PC-3 (cell line): ENCODE measurements at regions not wholly inside any gene's neighbourhood (a gene's known extent, or its start where the extent isn't known, plus 50 kb on each side); places are given as distances from the start of the nearest gene placed in this dataset.

Experiments used
- ATAC-seq: fragments of 200-7000 bp; cut with Tn5 transposase; 2 replicates; pipeline ENCODE4 v1.9.1; 2020; ENCODE audit warnings: mild to moderate bottlenecking, moderate library complexity
- BruUV-seq: library from RNA; stranded (reverse); fragments of 400-500 nt; replicated peaks from 2 replicates; lab custom pipeline; 2021; lab: Mats Ljungman, UMichigan
- CTCF ChIA-PET: fragments of 300-600 bp; sonication (Branson Sonifier 250); formaldehyde crosslinking; loops from one replicate; lab custom pipeline; 2022; ENCODE audit warnings: antibody characterized with exemption; lab: Charles Lee
- POLR2A ChIA-PET: fragments of 300-600 bp; sonication (Branson Sonifier 250); formaldehyde crosslinking; loops from one replicate; lab custom pipeline; 2022; ENCODE audit warnings: antibody characterized with exemption; ENCODE audit not compliant: unreplicated experiment; lab: Charles Lee
- DNase-seq: peaks from one replicate; pipeline ENCODE4 v3.0.0-alpha.2; 2015
- H2AFZ ChIP-seq: fragments of 300-600 bp; sonication (generic); 2 replicates; pipeline ENCODE4 v1.6.0; 2016; ENCODE audit warnings: antibody characterized with exemption, low read length
- H3F3A ChIP-seq: fragments of 300-600 bp; sonication (generic); one replicate; pipeline ENCODE4 v1.6.0; 2017; ENCODE audit warnings: antibody characterized with exemption, low read length, control low read depth, mild to moderate bottlenecking; ENCODE audit not compliant: unreplicated experiment
- H3K27ac ChIP-seq: fragments of 300-600 bp; sonication (generic); 2 replicates; pipeline ENCODE4 v1.5.1; 2016; ENCODE audit warnings: mild to moderate bottlenecking, low read length
- H3K27me3 ChIP-seq: fragments of 300-600 bp; sonication (generic); 2 replicates; pipeline ENCODE4 v1.6.1; 2016; ENCODE audit warnings: low read length, mixed read lengths
- H3K36me3 ChIP-seq: fragments of 300-600 bp; sonication (generic); 2 replicates; pipeline ENCODE4 v1.6.1; 2016; ENCODE audit warnings: low read depth, mixed run types, low read length, mixed read lengths
- H3K4me1 ChIP-seq: fragments of 300-600 bp; sonication (generic); 2 replicates; pipeline ENCODE4 v1.5.1; 2016; ENCODE audit warnings: low read length; ENCODE audit not compliant: insufficient read depth
- H3K4me2 ChIP-seq: fragments of 300-600 bp; sonication (generic); 2 replicates; pipeline ENCODE4 v1.6.0; 2016; ENCODE audit warnings: low read length
- H3K4me3 ChIP-seq: fragments of 300-600 bp; sonication (generic); 2 replicates; pipeline ENCODE4 v1.5.1; 2016; ENCODE audit warnings: mild to moderate bottlenecking, low read length, mixed read lengths
- H3K79me2 ChIP-seq: fragments of 300-600 bp; sonication (generic); 2 replicates; pipeline ENCODE4 v1.6.1; 2017; ENCODE audit warnings: low read length, mixed read lengths
- H3K9ac ChIP-seq: fragments of 300-600 bp; sonication (generic); 2 replicates; pipeline ENCODE4 v1.6.0; 2016; ENCODE audit warnings: mild to moderate bottlenecking, low read length
- H3K9me2 ChIP-seq: fragments of 300-600 bp; sonication (generic); replicated peaks from 2 replicates; pipeline ENCODE4 v1.6.1; 2016; ENCODE audit warnings: mixed run types, low read length, mixed read lengths
- H3K9me3 ChIP-seq: fragments of 300-600 bp; sonication (generic); 2 replicates; pipeline ENCODE4 v1.6.1; 2016; ENCODE audit warnings: low read length, mixed read lengths
- H4K20me1 ChIP-seq: fragments of 300-600 bp; sonication (generic); 2 replicates; pipeline ENCODE4 v1.6.1; 2016; ENCODE audit warnings: low read length, mixed read lengths
- EZH2 ChIP-seq: fragments of 300-600 bp; sonication (generic); IDR thresholded peaks from one replicate; pipeline ENCODE4 v1.6.1; 2017; ENCODE audit warnings: antibody characterized with exemption, mild to moderate bottlenecking, low read length; ENCODE audit not compliant: unreplicated experiment
- EZH2phosphoT487 ChIP-seq: fragments of 300-600 bp; sonication (generic); IDR thresholded peaks from 2 replicates; pipeline ENCODE4 v1.6.1; 2018; ENCODE audit warnings: mild to moderate bottlenecking, antibody characterized with exemption, low read length, borderline replicate concordance
- intact Hi-C: fragments of 100-400 bp; cut with micrococcal nuclease; formaldehyde crosslinking; loops from 2 replicates; pipeline ENCODE4 v1.9.0; 2023
- TF ChIP-seq, protein P1 (sequence below): fragments of 300-600 bp; sonication (generic); conservative IDR thresholded peaks from 2 replicates; pipeline ENCODE4 v1.5.1; 2017; ENCODE audit warnings: antibody characterized with exemption, low read depth, mild to moderate bottlenecking, low read length

DNA sequence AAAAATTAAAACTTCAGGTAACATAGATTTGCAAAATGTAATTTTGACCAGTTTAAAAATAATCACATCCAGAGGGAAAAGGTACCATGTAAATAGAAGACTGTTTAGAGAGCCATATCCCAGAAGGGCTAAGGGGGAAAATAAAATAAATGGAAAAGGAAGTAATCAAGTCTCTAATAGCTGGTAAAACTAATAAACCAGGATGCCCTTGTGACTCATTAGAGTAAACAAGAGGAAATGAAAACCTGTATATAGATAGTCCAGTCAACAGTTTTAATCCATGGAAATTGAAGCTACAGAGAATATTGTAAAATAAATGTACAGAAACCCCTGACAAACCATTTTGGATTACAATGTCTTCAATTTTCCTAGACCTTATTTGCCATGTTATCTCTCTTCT lies 698.0 kb upstream of the RGS18 start:
- H3K4me2 ChIP-seq, result no peak overlapping the region
- H3K79me2 ChIP-seq, result no peaks in the 10 kb centered on the region
- H3K9me2 ChIP-seq, result no peaks in the 10 kb centered on the region
- H2AFZ ChIP-seq, result no peak overlapping the region
- TF ChIP-seq EZH2, result no peak
- TF ChIP-seq EZH2phosphoT487, result no peak
- TF ChIP-seq, protein P1, sequence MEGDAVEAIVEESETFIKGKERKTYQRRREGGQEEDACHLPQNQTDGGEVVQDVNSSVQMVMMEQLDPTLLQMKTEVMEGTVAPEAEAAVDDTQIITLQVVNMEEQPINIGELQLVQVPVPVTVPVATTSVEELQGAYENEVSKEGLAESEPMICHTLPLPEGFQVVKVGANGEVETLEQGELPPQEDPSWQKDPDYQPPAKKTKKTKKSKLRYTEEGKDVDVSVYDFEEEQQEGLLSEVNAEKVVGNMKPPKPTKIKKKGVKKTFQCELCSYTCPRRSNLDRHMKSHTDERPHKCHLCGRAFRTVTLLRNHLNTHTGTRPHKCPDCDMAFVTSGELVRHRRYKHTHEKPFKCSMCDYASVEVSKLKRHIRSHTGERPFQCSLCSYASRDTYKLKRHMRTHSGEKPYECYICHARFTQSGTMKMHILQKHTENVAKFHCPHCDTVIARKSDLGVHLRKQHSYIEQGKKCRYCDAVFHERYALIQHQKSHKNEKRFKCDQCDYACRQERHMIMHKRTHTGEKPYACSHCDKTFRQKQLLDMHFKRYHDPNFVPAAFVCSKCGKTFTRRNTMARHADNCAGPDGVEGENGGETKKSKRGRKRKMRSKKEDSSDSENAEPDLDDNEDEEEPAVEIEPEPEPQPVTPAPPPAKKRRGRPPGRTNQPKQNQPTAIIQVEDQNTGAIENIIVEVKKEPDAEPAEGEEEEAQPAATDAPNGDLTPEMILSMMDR, result no peak
- H3K4me3 ChIP-seq, result no peak overlapping the region
- H3K36me3 ChIP-seq, result no peaks in the 10 kb centered on the region
- no peak overlapping the region for H3K9ac ChIP-seq
- intact Hi-C loops, result no loop called here
- H3F3A ChIP-seq, result no peaks in the 10 kb centered on the region
- DNase-seq (peak; percentile 10), ATAC-seq (peak; percentile 83)
- no peaks in the 10 kb centered on the region for H3K9me3 ChIP-seq
- H3K27ac ChIP-seq, result no peak overlapping the region
- H3K27me3 ChIP-seq, result no peaks in the 10 kb centered on the region
- H3K4me1 ChIP-seq, result peaks cover 5% of the 10 kb centered on the region; the same call in 1 of the 2 replicates
- no TSS peak for BruUV-seq
- no peaks in the 10 kb centered on the region for H4K20me1 ChIP-seq
- ChIA-PET CTCF (no interaction called here), POLR2A (no interaction called here)

DNA sequence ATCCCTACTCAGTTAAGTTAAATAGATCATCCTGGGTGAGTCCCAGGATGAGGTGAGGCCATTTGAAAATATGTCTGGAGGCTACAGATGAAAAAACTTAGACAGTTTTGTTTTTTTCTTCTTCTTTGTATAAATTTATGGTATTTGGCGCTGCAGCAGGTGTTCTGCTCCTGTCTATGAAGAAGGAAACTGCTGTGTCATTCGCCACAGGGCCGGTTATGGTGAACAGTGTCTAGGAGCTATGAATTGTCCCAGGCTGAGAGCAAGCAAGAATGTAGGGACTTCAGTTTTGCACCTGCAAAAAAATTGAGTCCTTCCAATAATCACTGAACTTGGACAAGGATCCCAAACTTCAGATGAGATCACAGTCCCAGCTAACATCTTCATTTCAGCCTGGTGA lies 674.3 kb upstream of the RGS18 start:
- ChIA-PET CTCF (no interaction called here), POLR2A (no interaction called here)
- H3K27ac ChIP-seq, result no peak overlapping the region
- no peak overlapping the region for H3K9ac ChIP-seq
- no peak overlapping the region for H2AFZ ChIP-seq
- H4K20me1 ChIP-seq, result no peaks in the 10 kb centered on the region
- no peaks in the 10 kb centered on the region for H3F3A ChIP-seq
- no peaks in the 10 kb centered on the region for H3K27me3 ChIP-seq
- H3K9me3 ChIP-seq, result no peaks in the 10 kb centered on the region
- TF ChIP-seq EZH2phosphoT487 (no peak), EZH2 (no peak)
- TF ChIP-seq, protein P1, result no peak
- H3K36me3 ChIP-seq, result no peaks in the 10 kb centered on the region
- H3K79me2 ChIP-seq, result no peaks in the 10 kb centered on the region
- no peak overlapping the region for H3K4me2 ChIP-seq
- H3K4me1 ChIP-seq, result no peaks in the 10 kb centered on the region
- no peaks in the 10 kb centered on the region for H3K9me2 ChIP-seq
- BruUV-seq, result no TSS peak
- DNase-seq, result no peak
- intact Hi-C loops, result no loop called here
- no peak for ATAC-seq
- H3K4me3 ChIP-seq, result no peak overlapping the region

DNA sequence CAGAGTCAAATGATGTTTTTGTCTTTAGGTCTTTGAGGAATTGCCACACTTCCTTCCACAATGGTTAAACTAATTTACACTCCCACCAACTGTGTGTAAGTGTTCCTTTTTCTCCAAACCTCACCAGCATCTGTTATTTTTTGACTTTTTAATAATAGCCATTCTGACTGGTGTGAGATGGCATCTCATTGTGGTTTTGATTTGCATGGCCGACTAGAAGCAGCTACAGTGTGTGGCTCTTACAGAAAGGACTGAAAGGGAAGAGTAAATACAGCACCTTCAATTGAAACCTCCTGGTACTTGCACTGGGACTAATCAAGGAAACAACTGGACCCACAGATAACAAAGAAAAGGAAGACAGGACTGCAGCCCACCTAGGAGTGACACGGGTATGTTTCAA lies 668.0 kb upstream of the RGS18 start:
- Histone ChIP-seq H4K20me1 (no peaks in the 10 kb centered on the region), H3K9me3 (no peaks in the 10 kb centered on the region), H3K4me2 (no peak overlapping the region), H2AFZ (no peak overlapping the region), H3F3A (no peaks in the 10 kb centered on the region), H3K9me2 (no peaks in the 10 kb centered on the region), H3K36me3 (no peaks in the 10 kb centered on the region), H3K4me1 (no peaks in the 10 kb centered on the region), H3K4me3 (no peak overlapping the region), H3K27ac (no peak overlapping the region), H3K9ac (no peak overlapping the region), H3K27me3 (no peaks in the 10 kb centered on the region), H3K79me2 (no peaks in the 10 kb centered on the region)
- POLR2A ChIA-PET, result no interaction called here
- DNase-seq (no peak), ATAC-seq (no peak)
- intact Hi-C loops, result no loop called here
- CTCF ChIA-PET, result no interaction called here
- BruUV-seq, result no TSS peak
- no peak for TF ChIP-seq EZH2
- TF ChIP-seq, protein P1, result no peak
- TF ChIP-seq EZH2phosphoT487, result no peak
